ENCODE measurements at regions not wholly inside any gene's neighbourhood (a gene's known extent, or its start where the extent isn't known, plus 50 kb on each side); places are given as distances from the start of the nearest gene placed in this dataset.

GRCh38 chr13:22137361-22138050, 466.6 kb downstream of the FGF9 start:
- TF ChIP-seq ATF3 (IDR thresholded peaks at IDR 0.05), result no peak
- no peak for TF ChIP-seq EZH2 (IDR thresholded peaks at IDR 0.05)

Measured in HCT116 (cell line).